Ectodermal cell (in vitro differentiated cells): ENCODE measurements at regions not wholly inside any gene's neighbourhood (a gene's known extent, or its start where the extent isn't known, plus 50 kb on each side); places are given as distances from the start of the nearest gene placed in this dataset.
A peak's percentile ranks its signal among the peaks of the same experiment; 100 is the strongest.
"Not testable (repeated sequence)": the region's sequence is repeated elsewhere in the genome, so short reads cannot be mapped to it uniquely, and the experiment has no call there.

Experiments
- H3K27ac ChIP-seq: 2 replicates; pipeline ENCODE4 v1.7.0; 2013; ENCODE audit warnings: mild to moderate bottlenecking, low read depth, low read length; ENCODE audit not compliant: insufficient read depth, poor library complexity, severe bottlenecking
- H3K27me3 ChIP-seq: 2 replicates; pipeline ENCODE4 v1.7.0; 2013; ENCODE audit warnings: mild to moderate bottlenecking, low read length; ENCODE audit not compliant: insufficient read depth, control insufficient read depth, poor library complexity, severe bottlenecking
- H3K36me3 ChIP-seq: one replicate; pipeline ENCODE4 v1.7.0; 2013; ENCODE audit warnings: low read length; ENCODE audit not compliant: control insufficient read depth, insufficient read depth
- H3K4me1 ChIP-seq: one replicate; pipeline ENCODE4 v1.7.0; 2013; ENCODE audit warnings: low read length; ENCODE audit not compliant: control insufficient read depth, insufficient read depth
- H3K4me3 ChIP-seq: 2 replicates; pipeline ENCODE4 v1.7.0; 2013; ENCODE audit warnings: low read depth, low read length, control low read depth; ENCODE audit not compliant: insufficient read depth
- H3K9me3 ChIP-seq: 2 replicates; pipeline ENCODE4 v1.7.0; 2013; ENCODE audit warnings: mild to moderate bottlenecking, low read length, moderate library complexity; ENCODE audit not compliant: control insufficient read depth
- WGBS, 2 experiments: methylation state at CpG; one replicate each; pipeline ENCODE4 v1.1.7; 2013; ENCODE audit warnings: missing lambda C conversion rate in 2 of 2; 5-methylcytosine and 5-hydroxymethylcytosine counted together

DNA sequence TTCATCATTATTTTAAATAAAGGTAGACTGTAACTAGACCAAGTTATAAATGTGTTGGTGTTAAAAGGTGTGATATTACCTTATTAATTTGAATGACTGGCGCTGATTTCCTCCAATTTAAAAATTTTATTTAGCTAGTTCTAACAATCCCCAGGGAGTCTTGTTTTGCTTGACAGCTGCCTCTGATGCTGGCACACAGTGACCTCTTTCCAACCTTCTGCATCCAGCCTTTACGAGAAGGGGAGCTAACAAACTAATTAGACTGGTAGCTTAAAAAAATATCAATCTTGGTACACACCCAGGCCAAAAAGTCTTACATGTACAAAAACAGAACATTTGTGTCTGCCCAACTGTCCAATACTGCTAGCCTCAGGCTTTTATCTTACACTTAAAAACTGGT, 51.8 kb upstream of the ENPEP start:
- no peak overlapping the region for H3K4me3 ChIP-seq
- H3K27ac ChIP-seq = no peak overlapping the region
- H3K36me3 ChIP-seq = no peaks in the 10 kb centered on the region
- no peaks in the 10 kb centered on the region for H3K4me1 ChIP-seq
- no peaks in the 10 kb centered on the region for H3K9me3 ChIP-seq
- H3K27me3 ChIP-seq = no peaks in the 10 kb centered on the region
- WGBS, 2 experiments = 74 to 83% methylated on average over 2 of the region's 2 CpGs

DNA sequence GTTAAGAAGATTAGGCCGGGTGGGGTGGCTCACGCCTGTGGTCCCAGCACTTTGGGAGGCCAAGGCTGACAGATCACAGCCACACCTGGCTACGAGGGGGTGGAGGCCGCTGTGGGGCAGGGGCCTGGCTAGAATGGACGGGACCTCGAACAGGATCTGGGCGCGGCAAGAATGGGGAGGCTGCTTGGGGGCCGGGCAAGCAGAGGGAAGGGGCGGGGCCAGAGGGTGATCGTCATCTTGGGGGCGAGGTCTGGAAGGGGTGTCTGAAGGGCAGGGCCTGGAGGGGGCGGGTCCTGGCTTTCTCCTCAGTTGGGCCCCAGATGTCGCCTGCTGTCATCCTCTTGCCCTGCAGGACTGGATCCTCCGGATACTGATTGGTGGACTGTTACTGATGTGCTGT, 57.3 kb upstream of the ENPEP start:
- H3K27ac ChIP-seq = no peak overlapping the region
- WGBS, 2 experiments = 93 to 96% methylated on average over 15 of the region's 15 CpGs
- H3K4me3 ChIP-seq = no peak overlapping the region
- no peaks in the 10 kb centered on the region for H3K9me3 ChIP-seq
- H3K27me3 ChIP-seq = peaks cover 4% of the 10 kb centered on the region
- H3K36me3 ChIP-seq = no peaks in the 10 kb centered on the region
- no peaks in the 10 kb centered on the region for H3K4me1 ChIP-seq

DNA sequence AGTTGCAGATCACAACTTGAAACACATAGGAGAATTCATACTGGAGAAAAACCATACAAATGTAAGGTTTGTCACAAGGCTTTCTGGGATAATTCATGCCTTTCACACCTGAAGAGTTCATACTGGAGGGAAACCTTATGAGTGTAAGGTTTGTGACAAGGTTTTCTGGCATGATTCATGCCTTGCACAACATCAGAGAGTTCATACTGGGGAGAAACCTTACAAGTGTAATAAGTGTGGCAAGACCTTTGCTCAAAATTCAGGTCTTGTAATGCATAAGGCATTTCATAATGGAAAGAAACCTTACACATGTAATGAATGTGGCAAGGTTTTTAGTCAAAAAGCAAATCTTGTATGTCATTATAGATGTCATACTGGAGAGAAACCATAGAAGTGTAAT, 58.8 kb upstream of the ENPEP start:
- no peak overlapping the region for H3K27ac ChIP-seq
- H3K36me3 ChIP-seq = no peaks in the 10 kb centered on the region
- H3K4me3 ChIP-seq = no peak overlapping the region
- H3K9me3 ChIP-seq = no peaks in the 10 kb centered on the region
- H3K4me1 ChIP-seq = no peaks in the 10 kb centered on the region
- peaks cover 12% of the 10 kb centered on the region for H3K27me3 ChIP-seq

DNA sequence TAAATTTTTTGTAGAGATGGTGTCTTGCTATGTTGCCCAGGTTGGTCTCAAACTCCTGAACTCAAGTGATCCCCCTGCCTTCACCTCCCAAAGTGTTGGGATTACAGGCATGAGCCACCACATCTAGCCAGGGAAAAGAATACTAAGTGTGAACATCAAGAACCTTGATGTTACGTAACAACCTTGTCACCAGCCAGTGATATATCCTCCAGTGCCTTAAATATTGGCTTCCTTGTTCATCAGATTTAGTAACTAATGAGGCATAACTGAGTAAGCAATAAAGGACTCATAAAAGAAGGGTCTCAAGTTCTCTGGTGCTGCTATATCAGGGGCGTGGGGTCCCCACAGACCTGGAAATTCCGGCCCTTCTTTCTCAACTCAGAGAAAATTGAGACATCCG, 60.5 kb upstream of the ENPEP start:
- peaks cover 12% of the 10 kb centered on the region for H3K27me3 ChIP-seq
- peaks cover 5% of the 10 kb centered on the region for H3K4me1 ChIP-seq
- no peak overlapping the region for H3K27ac ChIP-seq
- no peaks in the 10 kb centered on the region for H3K36me3 ChIP-seq
- no peak overlapping the region for H3K4me3 ChIP-seq
- no peaks in the 10 kb centered on the region for H3K9me3 ChIP-seq
- WGBS, 2 experiments = 97% methylated on average over 4 of the region's 4 CpGs

DNA sequence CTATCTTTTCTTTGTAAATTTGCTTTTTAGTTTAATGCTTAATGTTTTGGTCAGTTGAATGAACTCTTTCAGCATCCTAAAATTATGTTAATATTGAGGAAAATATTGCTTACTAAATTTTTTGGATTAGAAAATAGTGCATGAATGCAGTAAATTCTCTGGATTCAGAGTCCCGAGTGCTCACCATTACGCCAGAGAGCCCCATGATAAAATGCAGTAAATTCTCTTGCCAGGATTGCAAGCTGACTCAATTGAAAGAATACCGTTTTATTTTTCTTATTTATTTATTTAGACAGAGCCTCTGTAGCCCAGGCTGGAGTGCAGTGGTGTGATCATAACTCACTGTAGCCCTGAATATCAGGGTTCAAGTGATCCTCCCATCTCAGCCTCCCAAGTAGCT, 60.9 kb upstream of the ENPEP start:
- no peak overlapping the region for H3K27ac ChIP-seq
- H3K36me3 ChIP-seq = no peaks in the 10 kb centered on the region
- H3K4me1 ChIP-seq = peaks cover 5% of the 10 kb centered on the region
- H3K27me3 ChIP-seq = peaks cover 12% of the 10 kb centered on the region
- H3K4me3 ChIP-seq = no peak overlapping the region
- 92 to 95% methylated on average over 3 of the region's 3 CpGs for WGBS, 2 experiments
- H3K9me3 ChIP-seq = no peaks in the 10 kb centered on the region

DNA sequence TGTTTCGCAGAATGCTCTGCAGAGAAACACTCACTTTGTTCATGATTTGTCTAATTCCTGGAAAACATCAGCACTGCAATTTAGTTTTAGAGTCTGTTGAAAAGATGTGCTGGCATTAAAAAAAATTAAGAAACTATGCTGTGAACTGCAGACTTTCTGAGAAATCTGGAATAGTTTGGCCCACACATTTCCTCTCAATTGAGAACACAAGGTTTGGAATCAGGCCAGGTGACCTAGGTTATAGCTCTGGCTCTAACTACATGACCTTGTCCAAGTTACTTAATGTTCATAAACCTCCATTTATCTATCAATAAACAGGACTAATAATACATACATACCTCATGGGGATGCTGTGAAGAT, 61.4 kb upstream of the ENPEP start:
- Histone ChIP-seq H3K27me3 (peaks cover 12% of the 10 kb centered on the region), H3K9me3 (no peaks in the 10 kb centered on the region), H3K4me1 (peaks cover 5% of the 10 kb centered on the region), H3K27ac (no peak overlapping the region), H3K4me3 (no peak overlapping the region), H3K36me3 (no peaks in the 10 kb centered on the region)
- whole genome bisulfite sequencing, 2 experiments = 32 to 59% methylated on average over 1 of the region's 1 CpG

DNA sequence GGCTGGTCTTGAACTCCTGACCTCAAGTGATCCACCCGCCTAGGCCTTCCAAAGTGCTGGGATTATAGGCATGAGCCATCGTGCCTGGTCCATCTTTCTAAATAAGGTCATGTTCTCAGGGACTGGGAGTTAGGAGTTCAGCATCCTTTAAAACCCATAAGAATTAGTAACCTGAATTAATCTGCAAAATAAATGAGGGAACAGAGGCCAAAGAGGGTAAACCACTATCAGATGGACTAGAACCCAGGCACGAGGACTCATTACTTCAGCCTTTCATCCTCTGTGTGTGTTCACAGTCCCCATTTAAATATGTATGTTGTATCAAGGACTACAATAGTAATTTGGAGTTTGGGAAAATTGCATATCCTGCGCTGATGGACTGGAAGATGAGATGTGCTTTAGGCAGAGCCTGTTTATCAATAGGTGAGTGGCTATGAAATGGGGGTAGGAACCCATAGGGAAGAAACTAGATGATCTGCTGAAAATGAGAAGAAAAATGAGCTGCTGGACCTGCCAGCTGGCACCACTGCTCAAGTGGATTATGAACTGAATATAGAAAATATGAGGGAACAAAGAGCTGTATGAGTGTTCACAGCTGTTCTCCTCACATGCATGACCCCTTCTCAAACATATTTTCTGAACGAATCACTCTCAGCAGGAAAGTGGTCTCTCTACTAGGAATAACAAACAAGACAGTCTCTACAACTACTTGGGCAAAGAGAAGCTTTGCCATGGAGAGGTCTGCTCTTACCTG, 62.0 kb upstream of the ENPEP start:
- H3K27me3 ChIP-seq = peaks cover 12% of the 10 kb centered on the region
- H3K4me3 ChIP-seq, H3K9me3 ChIP-seq, H3K27ac ChIP-seq, H3K4me1 ChIP-seq, H3K36me3 ChIP-seq: not testable (repeated sequence)
- WGBS, 2 experiments = 76 to 82% methylated on average over 5 of the region's 5 CpGs

DNA sequence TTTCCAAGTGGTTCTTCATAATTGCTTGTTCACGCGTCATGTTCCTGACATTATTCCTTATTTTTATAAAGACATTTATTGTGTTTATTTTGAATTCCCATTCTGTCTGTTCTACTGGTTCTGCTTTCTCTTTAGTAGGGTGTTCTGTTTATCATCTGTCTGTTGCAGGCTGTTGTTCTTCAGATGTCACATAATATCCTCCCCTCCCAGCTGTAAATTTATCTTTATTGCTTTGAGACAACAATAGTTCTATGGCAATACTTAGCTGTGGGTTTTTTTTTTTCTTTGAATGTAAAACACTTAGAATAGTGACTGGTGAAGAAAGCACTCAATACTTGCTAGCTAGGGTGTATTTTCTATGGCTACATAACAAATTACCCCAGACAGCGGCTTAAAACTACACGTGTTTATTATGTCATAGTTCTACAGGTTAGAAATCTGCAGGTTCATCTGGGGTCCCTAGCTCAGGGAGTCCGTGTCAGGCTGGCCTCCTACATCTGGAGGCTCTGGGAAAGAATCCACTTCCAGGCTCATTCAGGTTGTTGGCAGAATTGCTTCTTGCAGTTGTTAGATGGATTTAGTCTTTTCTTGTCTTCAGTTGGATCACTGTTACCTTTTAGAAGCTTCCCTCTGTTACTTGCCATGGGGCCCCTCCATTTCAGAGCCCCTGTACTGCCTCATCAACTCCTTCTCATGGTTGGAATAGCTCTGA, 63.4 kb upstream of the ENPEP start:
- WGBS, 2 experiments = 80% methylated on average over 3 to 4 of the region's 5 CpGs
- H3K27me3 ChIP-seq = peaks cover 12% of the 10 kb centered on the region
- no peak overlapping the region for H3K27ac ChIP-seq
- no peaks in the 10 kb centered on the region for H3K36me3 ChIP-seq
- no peaks in the 10 kb centered on the region for H3K9me3 ChIP-seq
- H3K4me3 ChIP-seq = no peak overlapping the region
- H3K4me1 ChIP-seq = peaks cover 5% of the 10 kb centered on the region

DNA sequence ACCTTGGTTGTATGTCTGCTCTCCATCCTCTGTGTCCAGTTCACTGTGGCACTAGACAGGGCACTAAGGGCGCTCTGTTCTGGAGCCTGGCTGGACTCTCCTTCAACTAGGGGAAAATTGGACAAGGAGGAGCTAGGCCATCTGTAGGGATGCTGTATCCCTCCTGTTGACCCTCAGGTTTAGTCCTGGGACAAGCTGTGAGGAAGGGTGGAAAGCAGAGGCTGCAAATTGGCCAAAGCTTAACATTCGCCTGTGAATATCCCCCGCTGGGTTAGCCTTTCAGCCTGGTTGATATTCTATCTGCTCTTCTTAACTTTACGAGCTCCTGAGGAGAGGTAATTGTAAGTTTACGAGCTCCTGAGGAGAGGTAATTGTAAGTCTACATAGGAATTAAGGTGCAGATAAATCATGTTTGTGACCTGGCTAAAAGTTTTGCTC, 64.4 kb upstream of the ENPEP start:
- H3K27me3 ChIP-seq = peaks cover 12% of the 10 kb centered on the region
- H3K27ac ChIP-seq = peak overlapping the region; percentile 57
- H3K9me3 ChIP-seq = no peaks in the 10 kb centered on the region
- H3K4me3 ChIP-seq = peak overlapping the region; percentile 31
- H3K36me3 ChIP-seq = no peaks in the 10 kb centered on the region
- WGBS, 2 experiments = 11 to 16% methylated on average over 5 of the region's 5 CpGs
- H3K4me1 ChIP-seq = peaks cover 5% of the 10 kb centered on the region

DNA sequence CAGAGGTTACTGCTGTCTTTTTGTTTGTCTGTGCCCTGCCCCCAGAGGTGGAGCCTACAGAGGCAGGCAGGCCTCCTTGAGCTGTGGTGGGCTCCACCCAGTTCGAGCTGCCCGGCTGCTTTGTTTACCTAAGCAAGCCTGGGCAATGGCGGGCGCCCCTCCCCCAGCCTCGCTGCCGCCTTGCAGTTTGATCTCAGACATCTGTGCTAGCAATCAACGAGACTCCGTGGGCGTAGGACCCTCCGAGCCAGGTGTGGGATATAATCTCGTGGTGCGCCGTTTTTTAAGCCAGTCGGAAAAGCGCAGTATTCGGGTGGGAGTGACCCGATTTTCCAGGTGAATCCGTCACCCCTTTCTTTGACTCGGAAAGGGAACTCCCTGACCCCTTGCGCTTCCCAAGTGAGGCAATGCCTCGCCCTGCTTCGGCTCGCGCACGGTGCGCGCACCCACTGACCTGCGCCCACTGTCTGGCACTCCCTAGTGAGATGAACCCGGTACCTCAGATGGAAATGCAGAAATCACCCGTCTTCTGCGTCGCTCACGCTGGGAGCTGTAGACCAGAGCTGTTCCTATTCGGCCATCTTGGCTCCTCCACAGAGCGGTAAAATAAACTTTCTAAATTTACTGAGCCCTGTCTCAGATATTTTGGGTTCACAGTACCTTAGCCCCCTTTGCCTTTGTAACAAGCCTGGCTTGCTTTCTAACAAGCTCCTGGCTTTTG, 64.9 kb upstream of the ENPEP start:
- WGBS, 2 experiments = 5 to 6% methylated on average over 24 of the region's 35 CpGs

More for the DNA sequence above, 64.9 kb upstream of the ENPEP start:
- peaks cover 12% of the 10 kb centered on the region for H3K27me3 ChIP-seq
- not testable (repeated sequence) for H3K4me1 ChIP-seq, H3K36me3 ChIP-seq, H3K9me3 ChIP-seq
- H3K27ac ChIP-seq = peak overlapping the region; percentile 67
- H3K4me3 ChIP-seq = peak overlapping the region; percentile 31
